GM23248 (cell line): ENCODE measurements at regions not wholly inside any gene's neighbourhood (a gene's known extent, or its start where the extent isn't known, plus 50 kb on each side); places are given as distances from the start of the nearest gene placed in this dataset.
"Not testable (repeated sequence)": the region's sequence is repeated elsewhere in the genome, so short reads cannot be mapped to it uniquely, and the experiment has no call there.

Experiments used
- DNase-seq: peaks from one replicate; pipeline ENCODE4 v3.0.0-alpha.2; 2015
- H2AFZ ChIP-seq: fragments of 200-600 bp; sonication (generic); 2 replicates; pipeline ENCODE4 v1.6.1; 2016; ENCODE audit warnings: antibody characterized with exemption
- H3F3A ChIP-seq: fragments of 200-600 bp; sonication (generic); 2 replicates; pipeline ENCODE4 v1.6.1; 2016; ENCODE audit warnings: mild to moderate bottlenecking, antibody characterized with exemption, mixed run types; ENCODE audit not compliant: insufficient read depth
- H3K27ac ChIP-seq: fragments of 200-600 bp; sonication (generic); 2 replicates; pipeline ENCODE4 v1.5.1; 2016; ENCODE audit warnings: mild to moderate bottlenecking
- H3K27me3 ChIP-seq: fragments of 200-600 bp; sonication (generic); replicated peaks from 2 replicates; pipeline ENCODE4 v1.6.1; 2016; ENCODE audit warnings: mild to moderate bottlenecking; ENCODE audit not compliant: insufficient read depth
- H3K36me3 ChIP-seq: fragments of 200-600 bp; sonication (generic); 2 replicates; pipeline ENCODE4 v1.6.1; 2016; ENCODE audit warnings: low read depth, mild to moderate bottlenecking
- H3K4me1 ChIP-seq: fragments of 200-600 bp; sonication (generic); 2 replicates; pipeline ENCODE4 v1.6.1; 2016; ENCODE audit warnings: mild to moderate bottlenecking; ENCODE audit not compliant: insufficient read depth
- H3K4me2 ChIP-seq: fragments of 200-600 bp; sonication (generic); one replicate; pipeline ENCODE4 v1.6.1; 2016; ENCODE audit warnings: mild to moderate bottlenecking; ENCODE audit not compliant: unreplicated experiment
- H3K4me3 ChIP-seq: fragments of 200-600 bp; sonication (generic); 2 replicates; pipeline ENCODE4 v1.5.1; 2016; ENCODE audit warnings: mild to moderate bottlenecking
- H3K79me2 ChIP-seq: fragments of 200-600 bp; sonication (generic); 2 replicates; pipeline ENCODE4 v1.6.1; 2016; ENCODE audit warnings: mild to moderate bottlenecking; ENCODE audit not compliant: insufficient read depth
- H3K9ac ChIP-seq: fragments of 200-600 bp; sonication (generic); 2 replicates; pipeline ENCODE4 v1.6.1; 2016; ENCODE audit warnings: mild to moderate bottlenecking
- H3K9me2 ChIP-seq: fragments of 200-600 bp; sonication (generic); 2 replicates; pipeline ENCODE4 v1.6.1; 2016; ENCODE audit warnings: mixed run types, mild to moderate bottlenecking, moderate library complexity; ENCODE audit not compliant: insufficient read depth
- H3K9me3 ChIP-seq: fragments of 200-600 bp; sonication (generic); one replicate; pipeline ENCODE4 v1.6.1; 2017; ENCODE audit warnings: low read depth
- H4K20me1 ChIP-seq: fragments of 200-600 bp; sonication (generic); 2 replicates; pipeline ENCODE4 v1.6.0; 2016; ENCODE audit not compliant: insufficient read depth
- WGBS, 2 experiments: methylation state at CpG; one replicate each; pipeline ENCODE4 v1.1.6; 2015 to 2017; ENCODE audit warnings: low lambda C conversion rate in 2 of 2, low coverage in 1 of 2; ENCODE audit errors: missing lambda C conversion rate in 2 of 2; 5-methylcytosine and 5-hydroxymethylcytosine counted together
- in situ Hi-C: fragments of 300-500 bp; cut with MboI; formaldehyde crosslinking; loops from 2 replicates; pipeline ENCODE4 v1.15.0; 2020

DNA sequence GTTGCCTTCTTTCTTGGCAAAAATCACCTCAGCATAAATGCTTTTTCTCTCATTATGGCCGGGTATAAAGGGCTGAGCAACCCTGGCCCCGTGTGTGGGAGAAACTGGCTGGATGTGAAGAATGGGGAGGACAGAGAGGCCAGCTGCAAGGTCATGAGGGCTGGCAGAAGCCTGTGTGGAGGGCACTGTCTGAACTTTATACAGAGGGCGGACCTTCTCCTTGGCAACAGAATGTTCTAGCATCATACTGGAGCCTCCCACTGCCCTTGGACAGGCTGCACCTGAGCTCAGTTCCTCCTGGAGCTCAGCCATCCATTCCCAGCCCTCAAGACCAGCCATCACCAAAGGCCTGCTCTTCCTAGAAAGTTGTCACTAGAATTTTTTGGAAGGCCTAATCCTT is 4496.2 kb upstream of the TPTE start:
- H3K9me2 ChIP-seq, H3F3A ChIP-seq, H3K4me2 ChIP-seq, H3K4me3 ChIP-seq, H3K27ac ChIP-seq, in situ Hi-C loops, H3K79me2 ChIP-seq, H3K36me3 ChIP-seq, H3K9me3 ChIP-seq, H3K4me1 ChIP-seq, DNase-seq, H4K20me1 ChIP-seq, H3K9ac ChIP-seq, H2AFZ ChIP-seq, H3K27me3 ChIP-seq: not testable (repeated sequence)
- WGBS, 2 experiments, result no CpG with 5 or more reads among the region's 3 CpGs

DNA sequence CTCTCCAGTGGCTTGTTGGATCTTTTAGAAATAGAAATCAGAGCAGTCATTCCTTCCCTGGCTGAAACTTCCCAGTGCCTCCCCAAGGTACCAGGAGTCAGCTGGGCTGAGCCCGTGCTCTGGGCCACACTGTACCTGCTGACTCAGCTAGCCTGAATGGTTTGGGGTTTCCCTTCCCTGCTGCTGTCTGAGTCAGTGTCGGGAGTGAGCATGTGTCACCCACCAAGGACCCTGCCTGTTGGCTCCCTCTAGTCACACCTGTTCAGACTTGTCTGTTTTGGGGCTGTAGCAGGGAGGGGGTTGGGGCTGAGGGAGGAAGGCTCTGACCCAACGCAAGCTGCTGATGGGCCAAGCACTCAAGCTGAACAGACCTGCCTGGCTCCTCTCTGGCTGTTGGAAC is 4493.9 kb upstream of the TPTE start:
- in situ Hi-C loops, result not testable (repeated sequence)
- WGBS, 2 experiments, result no CpG with 5 or more reads among the region's 3 CpGs

DNA sequence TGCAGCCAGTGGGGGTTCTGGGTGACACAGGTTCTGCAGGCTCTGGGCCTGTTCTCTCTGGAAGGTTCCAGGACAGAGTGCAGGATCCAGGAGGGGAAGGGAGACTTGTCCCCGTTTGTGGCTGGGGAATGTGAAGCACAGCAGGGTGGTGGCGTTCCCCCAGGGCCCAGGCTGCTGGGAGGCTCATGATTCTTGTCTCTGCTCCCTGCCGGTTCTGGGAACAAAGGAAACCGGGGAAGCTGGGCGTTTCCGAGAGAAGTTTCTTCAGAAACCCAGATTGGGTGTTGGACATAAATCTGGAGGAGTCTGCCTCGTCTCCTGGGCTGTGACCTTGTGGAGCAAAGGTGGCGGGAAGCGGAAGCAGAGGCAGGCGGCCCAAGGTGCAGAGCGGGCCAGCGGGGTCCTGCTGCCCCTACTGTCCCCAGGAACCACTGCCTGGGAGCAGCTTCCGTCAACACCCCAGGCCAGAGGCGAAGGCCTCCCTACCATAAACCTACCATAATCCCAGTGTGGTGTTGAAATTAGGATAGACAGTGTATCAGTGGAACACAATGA is 4487.2 kb upstream of the TPTE start:
- H3K27ac ChIP-seq, H3K79me2 ChIP-seq, H3K27me3 ChIP-seq, H3K4me2 ChIP-seq, H2AFZ ChIP-seq, in situ Hi-C loops, DNase-seq, H3K9me2 ChIP-seq, H3F3A ChIP-seq, H3K9ac ChIP-seq, H3K36me3 ChIP-seq, H4K20me1 ChIP-seq, H3K4me1 ChIP-seq, H3K4me3 ChIP-seq, H3K9me3 ChIP-seq: not testable (repeated sequence)
- no CpG with 5 or more reads among the region's 14 CpGs for WGBS, 2 experiments

More for the DNA sequence above, 4493.9 kb upstream of the TPTE start:
- not testable (repeated sequence) for H3K4me2 ChIP-seq, H3K36me3 ChIP-seq, H3K27ac ChIP-seq, H3K9me3 ChIP-seq, H3K4me3 ChIP-seq, H2AFZ ChIP-seq, H3K9ac ChIP-seq, DNase-seq, H3K9me2 ChIP-seq, H3K79me2 ChIP-seq, H4K20me1 ChIP-seq, H3K4me1 ChIP-seq, H3F3A ChIP-seq, H3K27me3 ChIP-seq

DNA sequence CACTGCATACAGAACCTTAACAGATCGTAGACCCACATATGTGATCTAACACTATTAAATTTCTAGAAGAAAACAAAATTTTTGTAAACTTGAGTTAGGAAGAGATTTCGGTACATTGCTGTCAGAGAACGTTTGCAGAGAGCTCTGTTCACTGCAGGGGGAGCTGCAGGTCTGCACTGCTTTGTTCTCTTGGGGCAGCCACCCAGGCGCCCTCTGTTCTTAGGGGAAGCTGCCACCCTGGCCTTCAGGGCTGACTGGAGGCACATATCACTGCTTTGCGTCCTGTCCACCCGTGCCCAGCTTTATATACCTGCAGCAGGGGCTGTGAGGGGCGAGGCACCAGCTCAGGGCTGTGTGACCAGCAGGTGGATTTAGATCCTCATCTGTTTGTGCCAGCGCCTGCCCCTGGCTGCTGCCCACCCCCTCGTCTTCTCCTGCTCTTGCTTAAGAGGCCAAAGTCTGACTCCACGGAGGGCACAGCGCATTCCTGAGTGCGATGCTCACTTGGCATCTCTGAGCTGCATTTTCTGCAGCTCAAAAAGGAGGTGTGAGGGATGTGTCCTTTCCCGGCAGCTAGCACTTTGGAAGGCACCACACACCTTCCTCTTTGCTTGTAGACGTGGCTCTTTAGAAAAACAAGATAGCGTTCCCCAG is 4486.4 kb upstream of the TPTE start:
- in situ Hi-C loops, H3K79me2 ChIP-seq, H4K20me1 ChIP-seq, H3K9me2 ChIP-seq, H3K4me2 ChIP-seq, H2AFZ ChIP-seq, H3K4me3 ChIP-seq, H3K27ac ChIP-seq, DNase-seq, H3K27me3 ChIP-seq, H3K9ac ChIP-seq, H3K36me3 ChIP-seq, H3K4me1 ChIP-seq, H3K9me3 ChIP-seq, H3F3A ChIP-seq: not testable (repeated sequence)
- no CpG with 5 or more reads among the region's 15 CpGs for WGBS, 2 experiments

DNA sequence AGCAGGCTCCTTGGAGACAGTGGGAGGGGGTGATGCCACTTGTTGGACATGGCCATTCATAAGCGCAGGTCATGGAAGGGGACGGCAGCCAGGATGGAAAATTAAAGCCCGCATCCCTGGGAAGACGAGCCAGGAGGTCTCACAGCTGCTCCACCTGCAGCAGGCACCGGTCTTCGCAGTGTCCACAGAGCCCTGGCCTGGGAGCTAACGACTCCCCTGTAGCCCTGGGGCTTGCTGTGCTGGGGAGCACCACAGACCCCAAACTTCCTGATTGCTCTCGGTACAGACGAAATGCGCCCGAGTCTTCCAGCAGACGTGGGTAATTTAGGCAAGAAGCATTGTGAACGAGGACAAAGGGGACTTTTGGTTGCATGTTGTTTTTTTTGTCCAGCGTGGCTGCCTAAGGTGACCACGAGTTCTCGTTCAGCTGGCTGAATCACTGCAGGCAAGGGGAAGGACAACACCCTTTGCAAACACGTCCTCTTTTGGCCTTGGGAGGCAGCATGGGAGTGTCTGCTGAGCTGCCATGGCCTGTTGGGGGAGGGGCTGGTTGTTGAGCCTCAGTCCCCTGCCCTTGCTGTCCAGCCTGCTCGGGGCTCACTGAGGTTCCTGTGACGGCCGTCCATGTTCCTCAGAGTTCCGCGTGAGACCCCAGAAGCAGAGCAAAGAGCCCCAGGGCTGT is 4485.8 kb upstream of the TPTE start:
- H2AFZ ChIP-seq, H4K20me1 ChIP-seq, H3K4me2 ChIP-seq, H3K79me2 ChIP-seq, H3K9ac ChIP-seq, H3K27me3 ChIP-seq, H3K4me3 ChIP-seq, in situ Hi-C loops, H3K27ac ChIP-seq, H3K9me3 ChIP-seq, DNase-seq, H3K36me3 ChIP-seq, H3F3A ChIP-seq, H3K9me2 ChIP-seq, H3K4me1 ChIP-seq: not testable (repeated sequence)
- WGBS, 2 experiments, result no CpG with 5 or more reads among the region's 22 CpGs

DNA sequence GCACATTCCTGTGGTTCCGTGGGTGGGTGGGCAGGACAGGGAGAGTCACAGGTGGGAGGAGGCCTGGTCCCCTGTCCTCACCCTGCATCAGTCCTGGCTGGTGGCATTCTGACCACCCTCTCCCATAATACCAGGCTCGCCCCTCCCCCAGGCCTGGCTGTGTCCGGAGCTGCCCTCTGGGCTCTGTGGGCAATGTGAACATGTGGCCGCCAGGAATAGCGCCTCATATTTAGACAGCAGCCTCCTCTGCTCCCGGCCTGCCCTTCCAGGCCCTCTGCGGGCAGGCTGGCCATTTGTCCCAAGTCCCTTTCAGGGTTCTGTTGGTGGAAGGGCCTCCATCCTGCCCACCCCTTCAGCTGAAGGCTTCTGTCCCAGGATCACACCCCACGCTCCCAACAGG is 4482.2 kb upstream of the TPTE start:
- H3K36me3 ChIP-seq, H3K27me3 ChIP-seq, H4K20me1 ChIP-seq, H3K4me2 ChIP-seq, H3K4me3 ChIP-seq, H3K9ac ChIP-seq, DNase-seq, in situ Hi-C loops, H3K9me3 ChIP-seq, H2AFZ ChIP-seq, H3K9me2 ChIP-seq, H3K4me1 ChIP-seq, H3K27ac ChIP-seq, H3K79me2 ChIP-seq, H3F3A ChIP-seq: not testable (repeated sequence)
- no CpG with 5 or more reads among the region's 8 CpGs for WGBS, 2 experiments

DNA sequence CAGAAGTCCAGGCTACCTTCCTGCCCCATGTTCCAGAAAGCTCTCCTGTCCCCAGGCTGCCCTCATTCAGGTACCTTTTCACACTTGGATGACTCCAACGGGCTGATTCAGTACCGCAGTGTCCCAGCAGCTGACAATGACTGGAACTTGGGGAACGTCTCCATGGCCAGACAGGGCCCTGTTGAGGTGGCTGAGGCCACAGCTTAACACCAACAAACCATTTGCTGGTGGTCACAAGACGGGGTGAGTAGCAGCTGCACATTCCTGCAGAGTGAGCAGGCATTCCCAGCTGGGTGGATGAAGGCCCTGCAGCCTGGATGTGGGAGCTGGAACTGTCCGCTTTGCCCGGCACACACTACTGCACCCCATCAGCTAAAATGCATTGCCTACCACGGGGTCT is 4481.3 kb upstream of the TPTE start:
- H3K27ac ChIP-seq, H3K27me3 ChIP-seq, H3K9me3 ChIP-seq, H3K4me2 ChIP-seq, H3F3A ChIP-seq, DNase-seq, H3K4me3 ChIP-seq, H3K9ac ChIP-seq, H4K20me1 ChIP-seq, H3K79me2 ChIP-seq, H3K4me1 ChIP-seq, in situ Hi-C loops, H3K9me2 ChIP-seq, H2AFZ ChIP-seq, H3K36me3 ChIP-seq: not testable (repeated sequence)
- WGBS, 2 experiments, result no CpG with 5 or more reads among the region's 7 CpGs
